ENCODE measurements at regions not wholly inside any gene's neighbourhood (a gene's known extent, or its start where the extent isn't known, plus 50 kb on each side); places are given as distances from the start of the nearest gene placed in this dataset.
"Not testable (repeated sequence)": the region's sequence is repeated elsewhere in the genome, so short reads cannot be mapped to it uniquely, and the experiment has no call there.

DNA sequence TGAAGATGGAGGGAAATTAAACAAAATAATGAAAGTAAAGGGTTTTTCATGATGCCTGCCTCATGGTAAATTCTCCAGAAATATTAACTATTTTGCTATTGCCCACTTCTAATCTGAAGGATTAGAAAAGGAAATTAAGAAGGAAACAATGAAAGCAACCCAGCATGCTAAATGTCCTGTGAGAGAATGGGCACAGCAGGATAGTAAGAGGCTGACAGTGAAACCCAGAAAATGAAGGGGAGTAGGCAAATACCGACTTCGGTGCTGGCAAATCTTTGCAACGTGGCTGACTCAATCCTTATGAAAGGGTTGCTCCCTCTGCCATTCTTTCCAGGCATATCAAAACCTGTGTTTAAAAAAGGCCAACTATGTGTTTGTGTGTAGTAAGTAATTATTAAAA, 147.5 kb upstream of the SYNPR start:
- Mint-ChIP-seq H3K4me1 (ENCODE audit: low read depth, unreplicated experiment) (peaks cover 22% of the 10 kb centered on the region), H3K36me3 (ENCODE audit: low read depth, unreplicated experiment) (no peaks in the 10 kb centered on the region), H3K9me3 (ENCODE audit: unreplicated experiment) (no peaks in the 10 kb centered on the region), H3K27me3 (ENCODE audit: low read depth, unreplicated experiment) (no peaks in the 10 kb centered on the region), H3K4me3 (ENCODE audit: unreplicated experiment) (no peak overlapping the region), H3K27ac (ENCODE audit: unreplicated experiment) (no peak overlapping the region)
- Histone ChIP-seq H4K20me1 (ENCODE audit: insufficient read depth, low read length) (no peaks in the 10 kb centered on the region), H3K9me3 (ENCODE audit: insufficient read depth, low read depth, low read length) (no peaks in the 10 kb centered on the region), H3K4me1 (ENCODE audit: insufficient read depth, low read length) (peaks cover 7% of the 10 kb centered on the region), H3K9ac (ENCODE audit: low read length) (no peak overlapping the region), H3K27me3 (ENCODE audit: insufficient read depth, low read length) (no peaks in the 10 kb centered on the region), H3K36me3 (ENCODE audit: insufficient read depth, low read length) (no peaks in the 10 kb centered on the region), H2AFZ (ENCODE audit: low read depth, low read length) (no peak overlapping the region), H3K79me2 (ENCODE audit: insufficient read depth, low read length) (no peaks in the 10 kb centered on the region), H3K4me3 (ENCODE audit: insufficient read depth, low read depth, low read length) (no peak overlapping the region), H3K4me2 (ENCODE audit: low read length) (no peak overlapping the region), H3K27ac (ENCODE audit: low read depth, low read length) (no peak overlapping the region)
- FAIRE-seq (no peak), DNase-seq (ENCODE audit: low read depth) (no peak)
- no peak for TF ChIP-seq EZH2 (IDR thresholded peaks at IDR 0.05; ENCODE audit: insufficient read depth, low read length)
- TF ChIP-seq, protein P1, sequence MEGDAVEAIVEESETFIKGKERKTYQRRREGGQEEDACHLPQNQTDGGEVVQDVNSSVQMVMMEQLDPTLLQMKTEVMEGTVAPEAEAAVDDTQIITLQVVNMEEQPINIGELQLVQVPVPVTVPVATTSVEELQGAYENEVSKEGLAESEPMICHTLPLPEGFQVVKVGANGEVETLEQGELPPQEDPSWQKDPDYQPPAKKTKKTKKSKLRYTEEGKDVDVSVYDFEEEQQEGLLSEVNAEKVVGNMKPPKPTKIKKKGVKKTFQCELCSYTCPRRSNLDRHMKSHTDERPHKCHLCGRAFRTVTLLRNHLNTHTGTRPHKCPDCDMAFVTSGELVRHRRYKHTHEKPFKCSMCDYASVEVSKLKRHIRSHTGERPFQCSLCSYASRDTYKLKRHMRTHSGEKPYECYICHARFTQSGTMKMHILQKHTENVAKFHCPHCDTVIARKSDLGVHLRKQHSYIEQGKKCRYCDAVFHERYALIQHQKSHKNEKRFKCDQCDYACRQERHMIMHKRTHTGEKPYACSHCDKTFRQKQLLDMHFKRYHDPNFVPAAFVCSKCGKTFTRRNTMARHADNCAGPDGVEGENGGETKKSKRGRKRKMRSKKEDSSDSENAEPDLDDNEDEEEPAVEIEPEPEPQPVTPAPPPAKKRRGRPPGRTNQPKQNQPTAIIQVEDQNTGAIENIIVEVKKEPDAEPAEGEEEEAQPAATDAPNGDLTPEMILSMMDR (IDR thresholded peaks at IDR 0.05; ENCODE audit: insufficient read depth, low read depth, low read length), result no peak

- H3K27ac ChIP-seq (ENCODE audit: low read depth, low read length), result no peak overlapping the region
- FAIRE-seq (no peak), DNase-seq (ENCODE audit: low read depth) (peak; percentile 54)
- Mint-ChIP-seq H3K27me3 (ENCODE audit: low read depth, unreplicated experiment) (no peaks in the 10 kb centered on the region), H3K9me3 (ENCODE audit: unreplicated experiment) (peaks cover 5% of the 10 kb centered on the region), H3K36me3 (ENCODE audit: low read depth, unreplicated experiment) (peaks cover 3% of the 10 kb centered on the region), H3K27ac (ENCODE audit: unreplicated experiment) (peak overlapping the region; percentile 58), H3K4me1 (ENCODE audit: low read depth, unreplicated experiment) (peaks cover 29% of the 10 kb centered on the region), H3K4me3 (ENCODE audit: unreplicated experiment) (no peak overlapping the region)
- no peak for TF ChIP-seq EZH2 (IDR thresholded peaks at IDR 0.05; ENCODE audit: insufficient read depth, low read length)
- TF ChIP-seq, protein P1 (IDR thresholded peaks at IDR 0.05; ENCODE audit: insufficient read depth, low read depth, low read length), result no peak
- H3K36me3 ChIP-seq (ENCODE audit: insufficient read depth, low read length), result no peaks in the 10 kb centered on the region
- H3K4me3 ChIP-seq (ENCODE audit: insufficient read depth, low read depth, low read length), result no peak overlapping the region
- peaks cover 9% of the 10 kb centered on the region for H3K4me1 ChIP-seq (ENCODE audit: insufficient read depth, low read length)
- H2AFZ ChIP-seq (ENCODE audit: low read depth, low read length), result no peak overlapping the region
- H3K27me3 ChIP-seq (ENCODE audit: insufficient read depth, low read length), result no peaks in the 10 kb centered on the region
- H3K4me2 ChIP-seq (ENCODE audit: low read length), result no peak overlapping the region
- no peak overlapping the region for H3K9ac ChIP-seq (ENCODE audit: low read length)
- no peaks in the 10 kb centered on the region for H3K79me2 ChIP-seq (ENCODE audit: insufficient read depth, low read length)
- no peaks in the 10 kb centered on the region for H3K9me3 ChIP-seq (ENCODE audit: insufficient read depth, low read depth, low read length)
- H4K20me1 ChIP-seq (ENCODE audit: insufficient read depth, low read length), result no peaks in the 10 kb centered on the region
Measured at GRCh38 chr3:63132461-63133250, 145.5 kb upstream of the SYNPR start.

- peaks cover 3% of the 10 kb centered on the region for H3K36me3 Mint-ChIP-seq (ENCODE audit: low read depth, unreplicated experiment)
- no peak overlapping the region for H3K27ac ChIP-seq (ENCODE audit: low read depth, low read length)
- H3K4me2 ChIP-seq (ENCODE audit: low read length), result no peak overlapping the region
- no peak for TF ChIP-seq EZH2 (IDR thresholded peaks at IDR 0.05; ENCODE audit: insufficient read depth, low read length)
- TF ChIP-seq, protein P1 (IDR thresholded peaks at IDR 0.05; ENCODE audit: insufficient read depth, low read depth, low read length), result no peak
- no peaks in the 10 kb centered on the region for H3K27me3 Mint-ChIP-seq (ENCODE audit: low read depth, unreplicated experiment)
- H3K9me3 Mint-ChIP-seq (ENCODE audit: unreplicated experiment), result peaks cover 5% of the 10 kb centered on the region
- peak; percentile 81 for DNase-seq (ENCODE audit: low read depth)
- no peak for FAIRE-seq
- peaks cover 29% of the 10 kb centered on the region for H3K4me1 Mint-ChIP-seq (ENCODE audit: low read depth, unreplicated experiment)
- no peak overlapping the region for H3K9ac ChIP-seq (ENCODE audit: low read length)
- no peaks in the 10 kb centered on the region for H3K79me2 ChIP-seq (ENCODE audit: insufficient read depth, low read length)
- peak overlapping the region; percentile 82 for H3K27ac Mint-ChIP-seq (ENCODE audit: unreplicated experiment)
- H3K27me3 ChIP-seq (ENCODE audit: insufficient read depth, low read length), result no peaks in the 10 kb centered on the region
- H2AFZ ChIP-seq (ENCODE audit: low read depth, low read length), result no peak overlapping the region
- no peaks in the 10 kb centered on the region for H4K20me1 ChIP-seq (ENCODE audit: insufficient read depth, low read length)
- no peaks in the 10 kb centered on the region for H3K9me3 ChIP-seq (ENCODE audit: insufficient read depth, low read depth, low read length)
- no peak overlapping the region for H3K4me3 ChIP-seq (ENCODE audit: insufficient read depth, low read depth, low read length)
- peaks cover 9% of the 10 kb centered on the region for H3K4me1 ChIP-seq (ENCODE audit: insufficient read depth, low read length)
- no peak overlapping the region for H3K4me3 Mint-ChIP-seq (ENCODE audit: unreplicated experiment)
- no peaks in the 10 kb centered on the region for H3K36me3 ChIP-seq (ENCODE audit: insufficient read depth, low read length)
Measured at GRCh38 chr3:63135367-63135766, 142.7 kb upstream of the SYNPR start.

GRCh38 chr3:63136249-63136648, 141.9 kb upstream of the SYNPR start:
- Mint-ChIP-seq H3K4me1 (ENCODE audit: low read depth, unreplicated experiment) (peaks cover 29% of the 10 kb centered on the region), H3K27ac (ENCODE audit: unreplicated experiment) (peak overlapping the region; percentile 82)
- not testable (repeated sequence) for H3K27ac ChIP-seq (ENCODE audit: low read depth, low read length); H3K79me2 ChIP-seq (ENCODE audit: insufficient read depth, low read length); H3K4me1 ChIP-seq (ENCODE audit: insufficient read depth, low read length); H3K27me3 Mint-ChIP-seq (ENCODE audit: low read depth, unreplicated experiment); H4K20me1 ChIP-seq (ENCODE audit: insufficient read depth, low read length); H3K36me3 ChIP-seq (ENCODE audit: insufficient read depth, low read length); H3K9ac ChIP-seq (ENCODE audit: low read length); H3K27me3 ChIP-seq (ENCODE audit: insufficient read depth, low read length); H3K4me2 ChIP-seq (ENCODE audit: low read length); DNase-seq (ENCODE audit: low read depth); FAIRE-seq; H3K4me3 Mint-ChIP-seq (ENCODE audit: unreplicated experiment); H2AFZ ChIP-seq (ENCODE audit: low read depth, low read length); H3K4me3 ChIP-seq (ENCODE audit: insufficient read depth, low read depth, low read length); H3K36me3 Mint-ChIP-seq (ENCODE audit: low read depth, unreplicated experiment); H3K9me3 ChIP-seq (ENCODE audit: insufficient read depth, low read depth, low read length); H3K9me3 Mint-ChIP-seq (ENCODE audit: unreplicated experiment)
